ENCODE measurements at regions not wholly inside any gene's neighbourhood (a gene's known extent, or its start where the extent isn't known, plus 50 kb on each side); places are given as distances from the start of the nearest gene placed in this dataset.

- no peak overlapping the region for H3K4me2 ChIP-seq (ENCODE audit: low read depth, low read length, poor library complexity, severe bottlenecking)
- H3K9me2 ChIP-seq (replicated peaks; ENCODE audit: insufficient read depth, low read length) = no peaks in the 10 kb centered on the region
- no peaks in the 10 kb centered on the region for H3K27me3 ChIP-seq (ENCODE audit: low read length)
- no peak overlapping the region for H2AFZ ChIP-seq (ENCODE audit: low read depth, low read length, severe bottlenecking)
- TF ChIP-seq, protein P1, sequence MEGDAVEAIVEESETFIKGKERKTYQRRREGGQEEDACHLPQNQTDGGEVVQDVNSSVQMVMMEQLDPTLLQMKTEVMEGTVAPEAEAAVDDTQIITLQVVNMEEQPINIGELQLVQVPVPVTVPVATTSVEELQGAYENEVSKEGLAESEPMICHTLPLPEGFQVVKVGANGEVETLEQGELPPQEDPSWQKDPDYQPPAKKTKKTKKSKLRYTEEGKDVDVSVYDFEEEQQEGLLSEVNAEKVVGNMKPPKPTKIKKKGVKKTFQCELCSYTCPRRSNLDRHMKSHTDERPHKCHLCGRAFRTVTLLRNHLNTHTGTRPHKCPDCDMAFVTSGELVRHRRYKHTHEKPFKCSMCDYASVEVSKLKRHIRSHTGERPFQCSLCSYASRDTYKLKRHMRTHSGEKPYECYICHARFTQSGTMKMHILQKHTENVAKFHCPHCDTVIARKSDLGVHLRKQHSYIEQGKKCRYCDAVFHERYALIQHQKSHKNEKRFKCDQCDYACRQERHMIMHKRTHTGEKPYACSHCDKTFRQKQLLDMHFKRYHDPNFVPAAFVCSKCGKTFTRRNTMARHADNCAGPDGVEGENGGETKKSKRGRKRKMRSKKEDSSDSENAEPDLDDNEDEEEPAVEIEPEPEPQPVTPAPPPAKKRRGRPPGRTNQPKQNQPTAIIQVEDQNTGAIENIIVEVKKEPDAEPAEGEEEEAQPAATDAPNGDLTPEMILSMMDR (IDR thresholded peaks at IDR 0.05; ENCODE audit: insufficient read depth, low read length, poor library complexity, severe bottlenecking) = no peak
- no peak for TF ChIP-seq EZH2phosphoT487 (conservative IDR thresholded peaks at IDR 0.05; ENCODE audit: low read length)
- no peaks in the 10 kb centered on the region for H3F3A ChIP-seq (ENCODE audit: insufficient read depth)
- H4K20me1 ChIP-seq (ENCODE audit: low read depth, low read length) = no peaks in the 10 kb centered on the region
- H3K79me2 ChIP-seq (ENCODE audit: insufficient read depth, low read length) = no peaks in the 10 kb centered on the region
- H3K4me3 ChIP-seq (ENCODE audit: insufficient read depth, low read length, poor library complexity, severe bottlenecking) = no peak overlapping the region
- H3K9ac ChIP-seq (ENCODE audit: low read length) = no peak overlapping the region
- no peaks in the 10 kb centered on the region for H3K9me3 ChIP-seq (ENCODE audit: insufficient read depth, low read length)
- no peak overlapping the region for H3K27ac ChIP-seq (ENCODE audit: low read depth, low read length)
- no peaks in the 10 kb centered on the region for H3K36me3 ChIP-seq (ENCODE audit: low read length)
These were observed 230.5 kb downstream of the ERMARD start for GRCh38 chr6:169981969-169982368.

GRCh38 chr6:169981568-169981967 lies 230.1 kb downstream of the ERMARD start:
- Histone ChIP-seq H3K4me2 (ENCODE audit: low read depth, low read length, poor library complexity, severe bottlenecking) (no peak overlapping the region), H3K79me2 (ENCODE audit: insufficient read depth, low read length) (no peaks in the 10 kb centered on the region), H3K27me3 (ENCODE audit: low read length) (no peaks in the 10 kb centered on the region), H3K27ac (ENCODE audit: low read depth, low read length) (no peak overlapping the region), H3F3A (ENCODE audit: insufficient read depth) (no peaks in the 10 kb centered on the region), H3K9ac (ENCODE audit: low read length) (no peak overlapping the region), H2AFZ (ENCODE audit: low read depth, low read length, severe bottlenecking) (no peak overlapping the region), H3K36me3 (ENCODE audit: low read length) (no peaks in the 10 kb centered on the region), H3K4me3 (ENCODE audit: insufficient read depth, low read length, poor library complexity, severe bottlenecking) (no peak overlapping the region), H3K9me3 (ENCODE audit: insufficient read depth, low read length) (no peaks in the 10 kb centered on the region), H4K20me1 (ENCODE audit: low read depth, low read length) (no peaks in the 10 kb centered on the region), H3K9me2 (replicated peaks; ENCODE audit: insufficient read depth, low read length) (no peaks in the 10 kb centered on the region)
- no peak for TF ChIP-seq EZH2phosphoT487 (conservative IDR thresholded peaks at IDR 0.05; ENCODE audit: low read length)
- TF ChIP-seq, protein P1 (IDR thresholded peaks at IDR 0.05; ENCODE audit: insufficient read depth, low read length, poor library complexity, severe bottlenecking) = no peak

- no peaks in the 10 kb centered on the region for H3F3A ChIP-seq (ENCODE audit: insufficient read depth)
- H3K27ac ChIP-seq (ENCODE audit: low read depth, low read length) = no peak overlapping the region
- no peaks in the 10 kb centered on the region for H3K9me2 ChIP-seq (replicated peaks; ENCODE audit: insufficient read depth, low read length)
- H4K20me1 ChIP-seq (ENCODE audit: low read depth, low read length) = no peaks in the 10 kb centered on the region
- H3K4me3 ChIP-seq (ENCODE audit: insufficient read depth, low read length, poor library complexity, severe bottlenecking) = no peak overlapping the region
- H3K9me3 ChIP-seq (ENCODE audit: insufficient read depth, low read length) = no peaks in the 10 kb centered on the region
- no peak overlapping the region for H2AFZ ChIP-seq (ENCODE audit: low read depth, low read length, severe bottlenecking)
- H3K36me3 ChIP-seq (ENCODE audit: low read length) = no peaks in the 10 kb centered on the region
- H3K4me2 ChIP-seq (ENCODE audit: low read depth, low read length, poor library complexity, severe bottlenecking) = no peak overlapping the region
- H3K9ac ChIP-seq (ENCODE audit: low read length) = no peak overlapping the region
- H3K79me2 ChIP-seq (ENCODE audit: insufficient read depth, low read length) = no peaks in the 10 kb centered on the region
- no peaks in the 10 kb centered on the region for H3K27me3 ChIP-seq (ENCODE audit: low read length)
- TF ChIP-seq EZH2phosphoT487 (conservative IDR thresholded peaks at IDR 0.05; ENCODE audit: low read length) = no peak
- TF ChIP-seq, protein P1 (IDR thresholded peaks at IDR 0.05; ENCODE audit: insufficient read depth, low read length, poor library complexity, severe bottlenecking) = no peak
These were observed 229.5 kb downstream of the ERMARD start for GRCh38 chr6:169980826-169981450.

Measured in SU-DHL-6 (cell line).